ENCODE measurements at regions not wholly inside any gene's neighbourhood (a gene's known extent, or its start where the extent isn't known, plus 50 kb on each side); places are given as distances from the start of the nearest gene placed in this dataset.

- no peak for TF ChIP-seq CTCF (IDR thresholded peaks at IDR 0.05)
- TF ChIP-seq POLR2A (IDR thresholded peaks at IDR 0.05) = no peak
These were observed 135.4 kb upstream of the SEMA3D start for GRCh38 chr7:85322252-85322651.
